NCI-H2081 (cell line): ENCODE measurements at regions not wholly inside any gene's neighbourhood (a gene's known extent, or its start where the extent isn't known, plus 50 kb on each side); places are given as distances from the start of the nearest gene placed in this dataset.

Experiments
- DNase-seq, 2 experiments: peaks; one replicate each; lab custom pipeline; 2025; lab: John Stamatoyannopoulos, UW

DNA sequence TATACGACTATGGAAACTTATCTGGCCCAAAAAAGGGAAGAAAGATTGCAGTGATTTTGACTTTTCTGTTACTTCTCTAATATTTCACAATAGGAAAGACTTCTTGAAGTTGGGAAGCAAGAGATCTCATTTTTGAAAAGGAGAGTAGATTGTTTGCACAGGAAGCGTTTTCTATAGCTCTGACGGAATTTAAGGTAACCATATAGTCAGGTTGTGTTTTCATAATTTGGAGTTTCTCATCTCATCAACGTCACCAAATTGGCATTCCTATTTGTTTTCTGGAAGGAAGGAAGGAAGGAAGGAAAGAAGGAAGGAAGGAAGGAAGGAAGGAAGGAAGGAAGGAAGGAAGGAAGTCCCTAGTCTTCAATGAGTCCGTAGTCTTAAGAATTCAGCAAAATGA lies 732.0 kb downstream of the XPNPEP1 start:
- no peak for DNase-seq

DNA sequence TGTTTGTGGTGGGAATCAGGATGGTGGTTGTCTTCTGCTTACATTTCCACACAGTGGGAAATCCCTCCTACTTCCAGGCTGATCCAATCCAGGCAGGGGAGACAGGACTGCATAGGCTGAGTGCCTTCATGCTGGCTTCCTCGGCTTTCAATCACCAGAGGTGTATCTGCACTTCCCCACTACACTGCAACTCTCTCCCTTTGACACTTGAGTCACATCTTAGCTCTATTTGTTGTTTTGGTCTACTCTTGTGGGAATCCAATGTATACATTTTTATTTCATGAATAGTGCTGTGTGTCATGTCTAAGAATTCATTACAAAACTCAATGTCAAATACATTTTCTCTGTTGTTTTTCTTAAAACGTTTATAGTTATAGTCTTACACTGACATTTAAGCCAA lies 735.6 kb downstream of the XPNPEP1 start:
- DNase-seq: no peak

DNA sequence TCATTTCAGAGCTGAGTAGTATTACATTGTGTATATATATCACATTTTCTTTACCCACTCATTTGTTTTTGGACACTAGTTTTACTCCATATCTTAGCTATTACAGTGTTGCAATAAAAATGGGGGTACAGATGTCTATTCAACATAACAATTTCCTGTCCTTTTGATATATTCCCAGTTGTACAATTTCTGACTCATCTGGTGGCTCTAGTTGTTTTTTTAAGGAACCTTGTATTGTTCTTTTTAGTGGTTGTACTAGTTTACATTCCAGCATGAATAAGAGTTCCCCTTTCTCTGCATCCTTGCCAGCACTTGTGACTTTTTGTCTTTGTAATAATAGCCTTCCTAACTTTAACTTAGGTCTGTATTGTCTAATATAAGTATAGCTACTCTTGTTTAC lies 739.9 kb downstream of the XPNPEP1 start:
- no peak for DNase-seq

DNA sequence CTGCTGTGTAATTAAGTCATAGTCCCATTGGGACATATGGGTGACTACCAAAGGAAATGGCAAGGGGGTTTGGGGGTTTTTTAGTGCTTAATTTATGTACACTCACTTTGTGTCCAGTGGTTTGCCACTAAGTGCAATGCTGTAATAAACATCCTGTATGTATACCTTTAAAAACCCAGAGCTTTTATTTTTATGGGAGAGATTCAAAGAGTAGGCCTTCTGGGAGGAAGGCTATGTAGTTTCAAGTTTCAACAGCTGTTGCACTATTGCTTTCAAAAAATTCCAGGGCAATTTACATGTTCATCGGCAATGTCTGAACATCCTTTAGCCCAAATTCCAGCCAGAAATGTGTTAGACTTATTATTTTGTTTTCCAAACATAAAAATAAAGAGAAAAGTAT lies 744.7 kb downstream of the XPNPEP1 start:
- DNase-seq: no peak

DNA sequence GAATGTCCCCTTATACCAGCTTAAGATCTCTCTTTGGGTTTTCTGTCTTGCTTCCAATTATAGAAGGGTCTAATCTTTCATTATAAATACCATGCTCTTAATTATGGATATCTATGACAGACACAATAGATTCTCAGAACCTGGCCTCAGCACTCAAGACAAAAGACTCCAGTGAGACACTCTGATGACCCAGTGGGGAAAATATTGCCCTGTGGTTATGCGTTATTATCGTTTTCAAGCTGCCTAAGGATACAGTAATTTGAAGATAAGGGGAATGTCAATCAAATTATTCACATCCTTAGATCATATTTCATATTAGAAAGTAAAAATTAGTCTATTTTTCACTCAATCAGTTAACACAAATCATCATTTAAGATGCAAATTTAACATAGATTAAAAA lies 748.8 kb downstream of the XPNPEP1 start:
- no peak for DNase-seq

DNA sequence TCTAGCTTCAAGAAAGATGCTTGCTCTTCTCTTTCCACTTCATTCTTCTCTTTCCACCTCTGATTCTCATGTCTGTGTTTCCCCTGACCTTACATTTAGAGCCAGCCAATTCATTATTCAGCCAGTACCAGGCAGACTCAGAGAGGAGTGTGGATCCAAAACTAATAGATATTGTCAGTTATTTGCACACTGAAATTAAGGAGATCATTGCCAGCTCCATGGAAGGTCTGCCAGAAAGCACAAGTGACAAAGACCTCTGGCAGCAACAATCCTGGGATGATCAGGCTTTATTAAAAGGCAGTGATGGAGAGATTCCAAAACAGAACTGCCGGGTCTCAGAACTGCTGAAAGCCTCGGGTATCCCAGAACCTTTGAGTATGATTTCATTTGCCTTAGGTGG lies 749.4 kb downstream of the XPNPEP1 start:
- no peak for DNase-seq

DNA sequence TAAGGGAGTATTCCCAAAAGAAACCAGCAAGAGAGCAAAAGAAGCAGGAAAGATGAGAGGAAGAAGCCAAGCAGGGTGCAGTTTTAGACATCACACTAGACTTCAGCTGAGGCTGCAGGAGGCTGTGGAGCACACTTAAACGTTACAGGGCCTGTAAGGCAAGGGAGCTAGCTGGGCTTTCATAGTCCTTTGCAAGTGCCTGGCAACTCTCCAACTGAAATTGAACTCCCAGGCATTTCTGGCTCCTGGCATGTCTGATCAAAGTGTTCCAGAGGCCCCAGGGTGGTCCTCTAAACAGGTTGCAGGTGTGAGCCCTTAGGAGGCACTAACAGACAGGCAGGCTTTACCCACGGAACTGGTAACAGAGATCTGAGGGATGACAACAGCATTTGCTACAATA lies 750.2 kb downstream of the XPNPEP1 start:
- no peak for DNase-seq

DNA sequence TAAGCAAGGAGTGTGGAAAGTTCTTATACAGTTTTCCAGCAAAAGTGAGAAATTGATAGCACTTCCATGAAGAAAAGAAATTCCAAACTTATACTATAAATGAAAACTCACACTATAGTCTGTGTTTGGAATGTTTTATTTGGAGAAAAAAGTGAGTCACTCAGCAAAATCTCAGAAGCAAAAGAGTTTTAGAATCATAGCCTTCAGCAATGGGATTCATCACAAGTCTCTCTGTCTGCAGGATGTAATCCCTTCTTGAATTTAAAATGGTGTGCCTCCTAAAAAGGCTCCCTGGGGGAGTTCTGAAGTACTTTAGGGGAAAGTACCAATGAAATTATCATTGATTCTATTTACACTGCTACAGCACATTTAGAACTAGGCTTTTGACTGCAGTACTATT lies 756.4 kb downstream of the XPNPEP1 start:
- no peak for DNase-seq

DNA sequence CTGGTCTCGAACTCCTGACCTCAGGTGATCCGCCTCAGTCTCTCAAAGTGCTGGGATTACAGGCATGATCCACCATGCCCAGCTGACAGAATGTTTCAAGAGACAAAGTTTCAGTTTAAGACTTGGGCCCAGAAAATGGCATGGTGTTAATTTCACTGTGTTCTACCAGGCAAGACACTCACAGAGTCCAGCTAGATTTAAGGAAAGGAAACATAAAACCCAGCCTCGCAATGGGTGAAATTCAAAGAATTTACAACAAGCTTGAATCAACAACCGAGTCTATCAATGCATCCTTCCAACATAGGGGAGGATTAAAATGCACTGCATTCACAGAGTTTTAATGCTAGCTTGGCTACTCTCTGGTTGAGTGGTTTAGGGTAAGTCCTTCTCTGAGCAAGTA lies 764.0 kb downstream of the XPNPEP1 start:
- no peak for DNase-seq

DNA sequence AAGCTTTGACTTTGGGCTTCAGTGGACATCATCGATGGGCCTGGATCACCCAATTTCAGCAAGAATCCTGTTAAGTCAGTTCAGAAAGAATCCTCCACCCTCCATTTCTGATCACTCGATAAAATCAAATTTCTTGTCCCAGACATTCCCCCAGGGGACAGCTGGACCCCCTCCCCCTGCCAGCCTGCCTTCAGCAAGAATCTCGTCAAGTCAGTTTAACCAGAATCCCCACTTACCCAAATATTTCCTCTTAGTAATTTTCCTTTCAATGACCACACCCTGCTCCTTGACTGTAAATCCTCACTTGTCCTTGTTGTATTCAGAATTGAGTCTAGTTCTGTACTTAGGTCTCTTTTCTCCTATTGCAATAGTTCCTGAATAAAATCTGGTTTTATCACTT lies 766.9 kb downstream of the XPNPEP1 start:
- DNase-seq: no peak

DNA sequence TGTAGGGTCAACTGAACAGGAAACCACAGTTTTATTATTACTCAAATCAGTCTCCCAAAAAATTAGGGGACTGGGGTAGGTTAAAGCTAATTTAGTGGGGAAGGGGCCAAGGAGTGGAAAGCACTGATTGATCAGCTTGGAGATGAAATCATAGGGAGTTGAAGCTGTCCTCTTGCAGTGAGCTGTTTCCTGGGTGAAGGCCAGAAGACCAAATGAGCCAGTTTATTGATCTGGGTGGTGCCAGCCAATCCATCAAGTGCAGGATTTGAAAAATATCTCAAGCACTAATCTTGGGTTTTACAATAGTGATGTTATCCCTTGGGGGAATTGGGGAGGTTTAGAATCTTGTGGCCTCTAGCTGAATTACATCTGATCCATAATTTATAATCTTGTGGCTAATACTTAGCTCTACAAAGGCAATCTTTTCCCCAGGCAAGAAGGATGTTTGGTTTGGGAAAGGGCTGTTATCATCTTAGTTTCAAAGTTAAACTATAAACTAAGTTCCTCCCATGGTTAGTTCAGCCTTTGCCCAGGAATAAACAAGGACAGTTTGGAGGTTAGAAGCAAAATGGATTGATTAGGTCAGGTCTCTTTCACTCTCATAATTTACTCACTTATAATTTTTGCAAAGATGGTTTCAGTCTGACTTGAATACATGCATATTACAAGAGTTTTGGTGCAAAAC lies 773.5 kb downstream of the XPNPEP1 start:
- no peak for DNase-seq

DNA sequence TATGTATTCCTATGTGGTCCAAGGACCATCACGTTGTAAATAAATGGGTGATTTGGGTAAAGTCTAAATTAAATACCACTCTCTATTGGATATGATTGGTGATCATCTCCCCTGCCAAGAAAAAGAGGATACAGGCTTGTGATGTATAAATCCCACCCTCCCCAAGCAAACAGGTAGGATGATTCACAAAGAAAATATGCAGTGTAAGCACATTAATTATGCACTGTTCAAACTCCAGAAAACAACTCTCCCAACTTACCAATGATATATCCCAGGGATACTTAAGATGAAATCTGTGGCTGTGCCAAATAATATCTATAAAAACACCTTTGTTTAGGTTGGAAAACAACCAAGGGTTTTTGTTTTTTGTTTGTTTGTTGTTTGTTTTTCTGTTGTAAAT lies 795.9 kb downstream of the XPNPEP1 start:
- no peak for DNase-seq

DNA sequence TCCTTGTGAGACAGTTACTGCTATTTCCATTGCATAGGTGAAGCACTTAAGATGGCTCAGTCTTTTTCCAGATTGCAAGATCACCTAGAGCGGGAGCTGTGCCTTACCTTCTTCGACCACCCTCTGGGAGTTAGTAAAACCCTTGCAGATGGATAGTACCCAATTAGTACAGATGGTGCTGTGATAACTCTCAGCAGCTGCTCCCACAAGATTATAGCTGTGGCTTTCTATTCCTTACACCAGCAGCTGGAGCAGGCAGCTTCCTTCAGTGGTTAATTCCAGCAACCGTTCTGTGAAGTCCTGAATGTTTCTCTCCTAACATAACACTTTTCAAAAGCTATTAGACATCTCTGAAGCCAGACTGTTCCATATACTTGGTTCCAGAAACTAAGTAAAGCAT lies 796.8 kb downstream of the XPNPEP1 start:
- DNase-seq: no peak

DNA sequence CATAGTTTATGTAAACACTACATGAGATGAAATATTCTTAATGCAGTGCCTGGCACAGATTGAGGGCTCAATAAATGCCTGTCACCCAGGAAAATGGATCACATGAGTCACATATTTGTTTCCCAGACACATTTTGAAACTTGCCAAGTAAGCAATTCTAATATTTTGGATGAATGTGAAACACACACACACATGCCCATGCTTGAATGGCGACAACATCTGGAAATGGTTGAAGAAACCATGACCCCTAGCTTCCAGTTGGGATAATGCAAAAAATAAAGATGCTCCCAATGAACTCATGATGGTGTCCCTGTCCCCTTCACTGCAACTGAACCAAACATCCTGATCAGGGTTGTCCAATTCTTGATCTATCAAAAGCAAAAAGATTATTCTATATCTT lies 797.3 kb downstream of the XPNPEP1 start:
- DNase-seq: no peak

DNA sequence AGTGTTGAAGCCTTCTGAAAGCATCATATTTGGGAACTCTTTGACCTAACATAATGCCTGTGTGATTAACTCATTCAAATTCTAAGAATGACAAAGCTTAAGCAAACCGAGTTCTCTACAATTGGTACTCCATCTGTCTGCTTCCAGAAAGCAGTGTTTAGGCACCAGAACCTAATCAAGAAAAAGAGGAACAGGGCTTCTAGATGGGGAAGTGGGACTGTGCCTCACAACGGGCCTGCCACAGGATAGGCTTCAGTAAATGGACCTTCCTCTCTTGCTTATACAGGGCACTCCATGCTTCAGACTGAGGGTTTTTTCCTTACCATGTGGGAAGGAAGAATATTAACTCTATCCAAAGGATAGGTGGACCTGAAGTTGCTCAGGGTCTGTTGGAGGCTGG lies 808.1 kb downstream of the XPNPEP1 start:
- DNase-seq: no peak

DNA sequence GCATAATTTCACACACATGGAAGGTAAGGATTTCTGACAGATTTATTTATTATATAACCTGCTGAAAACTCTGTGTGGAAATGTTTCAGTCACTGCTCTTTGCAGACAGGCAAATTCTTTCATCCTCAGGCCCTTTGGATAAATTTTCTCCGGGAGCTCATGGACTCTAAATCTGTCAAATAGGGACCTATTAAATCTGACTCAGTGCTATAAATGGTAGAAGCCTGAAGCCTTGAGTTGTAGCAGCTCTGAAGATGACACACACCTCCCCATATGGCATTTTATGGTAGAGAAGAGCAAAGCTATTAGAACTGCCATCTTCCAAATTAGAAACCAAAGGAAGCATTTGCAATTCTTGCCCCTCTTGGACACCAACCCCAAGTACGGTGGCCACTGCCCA lies 808.7 kb downstream of the XPNPEP1 start:
- no peak for DNase-seq

DNA sequence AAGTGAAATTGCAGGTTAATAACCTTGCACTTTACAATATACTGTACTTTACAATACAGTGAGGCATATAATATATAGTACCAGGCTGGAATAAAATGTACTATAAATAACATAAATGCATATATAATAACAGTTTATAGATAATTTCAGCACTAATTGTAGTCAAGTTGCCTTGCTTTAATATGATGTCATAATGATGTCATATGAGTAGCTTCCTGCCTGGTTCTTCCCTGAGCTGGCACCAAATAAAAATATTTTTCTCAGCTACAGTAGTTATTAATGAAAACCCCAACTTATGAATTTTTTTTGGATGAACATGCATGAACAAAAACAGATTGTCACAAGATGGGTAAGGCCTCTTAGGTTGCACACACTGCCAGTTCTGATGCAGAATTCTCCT lies 816.7 kb downstream of the XPNPEP1 start:
- no peak for DNase-seq

DNA sequence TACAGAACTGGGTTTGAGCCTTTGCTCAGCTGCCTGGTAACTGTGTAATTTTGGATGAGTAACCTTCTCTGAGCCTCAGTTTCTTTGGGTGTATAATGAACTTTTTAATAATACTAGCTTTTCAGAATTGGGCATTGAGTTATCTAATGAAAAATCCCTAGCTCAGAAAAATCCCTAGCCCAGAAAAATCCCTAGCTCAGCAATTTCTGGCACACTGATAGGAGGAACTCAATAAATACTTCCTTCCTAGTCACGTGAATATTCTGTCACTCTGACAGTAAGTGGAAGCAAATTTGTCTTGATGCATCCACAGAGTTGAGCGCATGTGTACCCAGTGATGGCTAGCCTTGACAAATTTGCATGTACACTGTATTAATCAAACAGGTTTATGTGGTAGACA lies 817.6 kb downstream of the XPNPEP1 start:
- DNase-seq: no peak

DNA sequence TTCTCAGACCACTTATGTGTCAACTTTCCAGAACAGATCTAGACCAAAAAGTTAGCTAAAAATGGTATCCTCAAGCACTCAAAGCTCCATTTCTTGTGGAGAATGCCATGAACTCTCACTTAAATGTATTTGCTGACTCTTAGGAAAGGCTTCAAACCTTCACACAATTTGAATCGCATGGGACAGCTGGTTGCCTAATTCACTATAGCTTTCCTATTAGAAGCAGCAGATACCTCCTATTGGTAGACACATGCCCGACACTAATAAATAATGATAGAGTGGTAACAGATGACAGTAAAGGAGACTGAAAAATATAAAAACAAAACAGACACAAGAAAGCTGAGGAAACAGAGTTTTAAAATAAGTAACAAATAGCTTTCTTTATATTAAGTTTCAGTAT lies 818.5 kb downstream of the XPNPEP1 start:
- no peak for DNase-seq

DNA sequence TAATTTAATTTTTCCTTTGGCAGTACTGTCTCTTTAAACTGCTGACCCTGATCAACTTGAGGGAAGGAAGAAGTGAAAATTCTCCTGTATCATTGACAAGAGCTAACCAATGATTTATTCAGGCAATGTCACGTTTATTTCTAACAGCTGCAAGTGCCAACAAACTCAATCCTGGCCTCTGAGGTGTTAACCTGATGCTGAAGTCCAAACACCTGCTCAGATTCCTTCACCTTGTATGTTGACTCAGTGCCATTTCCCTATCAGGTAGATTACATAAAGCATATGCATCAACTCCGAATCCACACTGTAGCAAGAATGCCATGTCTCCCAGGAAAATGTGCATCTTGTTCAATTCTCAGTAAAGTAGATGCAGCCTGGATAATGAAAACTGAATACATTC lies 820.0 kb downstream of the XPNPEP1 start:
- DNase-seq: no peak

DNA sequence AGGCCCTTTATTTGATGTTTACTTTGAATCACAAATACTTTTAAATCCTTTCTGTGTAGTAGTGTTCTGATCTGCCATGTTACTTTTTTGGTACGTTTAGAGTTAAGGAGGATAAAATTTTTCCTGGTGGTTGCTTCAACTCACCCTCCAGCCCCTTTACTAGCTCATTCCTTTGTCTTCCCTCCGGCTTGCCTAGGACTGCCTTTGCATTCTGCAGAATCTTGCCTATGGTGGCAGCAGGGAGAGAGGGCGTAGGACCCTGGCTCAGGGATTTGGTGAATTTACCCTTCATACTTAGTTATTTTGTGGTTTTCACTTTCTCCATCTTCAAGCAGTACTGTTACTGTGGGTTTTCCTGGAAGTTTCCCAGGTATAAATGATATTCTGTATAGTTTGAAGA lies 833.5 kb downstream of the XPNPEP1 start:
- no peak for DNase-seq

DNA sequence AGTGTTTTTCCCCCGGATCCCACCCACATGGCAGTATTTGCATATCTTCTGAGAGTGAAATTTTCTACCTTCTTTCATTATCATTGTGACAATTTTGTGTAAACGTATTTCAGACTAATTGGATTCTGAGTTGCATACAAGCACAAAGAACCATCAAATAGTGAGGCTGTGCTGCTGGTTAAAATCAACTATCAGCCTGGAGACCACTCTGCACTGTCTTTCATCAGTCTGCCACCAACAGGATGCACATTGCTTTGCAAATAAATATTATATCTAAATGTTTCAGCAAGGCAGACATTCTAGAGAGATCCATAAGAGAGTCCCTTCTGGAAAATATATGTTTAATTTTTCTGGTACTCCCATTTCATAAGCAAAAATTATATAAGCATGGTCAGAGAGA lies 851.8 kb downstream of the XPNPEP1 start:
- no peak for DNase-seq

DNA sequence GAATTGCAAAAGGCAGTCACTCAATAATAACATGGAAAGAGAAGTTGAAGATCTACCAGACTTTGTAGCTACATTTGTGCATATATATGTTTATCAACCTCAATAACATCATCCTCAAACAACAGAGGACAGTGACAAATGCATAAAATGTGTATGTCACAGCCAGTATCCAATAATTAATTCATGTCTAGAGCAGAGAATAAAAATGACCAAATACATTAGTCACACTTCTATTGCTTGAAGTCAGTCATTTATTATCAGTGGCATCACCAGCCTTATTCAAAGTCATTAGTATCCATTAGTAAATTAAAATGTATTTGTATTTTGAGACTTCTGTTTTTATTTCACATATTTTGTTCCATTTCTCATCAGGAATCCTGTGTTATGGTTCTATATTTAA lies 852.8 kb downstream of the XPNPEP1 start:
- no peak for DNase-seq

DNA sequence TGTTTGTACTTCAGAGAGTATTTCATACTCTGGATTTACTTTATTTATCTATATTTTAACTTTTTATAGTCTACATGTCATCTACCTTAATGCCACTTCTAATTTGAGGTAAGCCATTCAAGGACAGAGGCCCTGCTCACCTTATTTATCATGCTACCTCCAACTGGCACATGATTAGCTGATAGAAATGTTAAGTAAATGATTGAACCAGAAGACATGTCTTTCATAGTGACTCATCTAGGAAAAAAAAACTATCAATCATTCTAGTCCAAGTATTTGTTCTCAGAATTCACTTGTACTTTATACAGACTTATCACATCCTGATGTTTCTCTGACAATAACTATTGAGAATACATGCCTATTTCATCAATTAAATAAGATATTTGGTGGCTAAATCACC lies 856.3 kb downstream of the XPNPEP1 start:
- DNase-seq: no peak

DNA sequence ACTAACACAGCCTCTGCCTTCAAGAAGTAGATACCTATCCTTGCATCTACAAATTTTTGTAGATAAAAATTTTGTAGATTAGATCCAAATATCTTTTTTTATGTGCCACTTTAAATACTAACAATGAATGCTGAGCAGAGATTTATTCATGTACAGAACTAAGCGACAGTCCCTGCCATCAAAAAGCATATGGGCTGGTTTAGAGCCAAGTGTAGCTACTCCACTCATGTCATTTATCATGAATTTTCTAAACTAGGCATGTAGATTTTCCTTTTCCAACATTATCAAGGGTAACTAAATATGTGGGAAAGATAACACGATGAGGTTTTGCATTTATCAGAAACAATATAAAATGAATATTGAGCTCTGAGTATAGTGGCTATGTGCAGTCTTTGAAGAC lies 857.5 kb downstream of the XPNPEP1 start:
- no peak for DNase-seq
